CD4-positive, alpha-beta T cell (primary cell): ENCODE measurements at regions not wholly inside any gene's neighbourhood (a gene's known extent, or its start where the extent isn't known, plus 50 kb on each side); places are given as distances from the start of the nearest gene placed in this dataset.

Experiments
- ATAC-seq: fragments of 200-7000 bp; cut with Tn5 transposase; one replicate; pipeline ENCODE4 v1.10.0; 2022; ENCODE audit warnings: mild to moderate bottlenecking; ENCODE audit not compliant: poor library complexity
- CTCF ChIA-PET: fragments of 350-600 bp; sonication (Branson Sonifier 250); formaldehyde crosslinking; loops from one replicate; lab custom pipeline; 2021; ENCODE audit warnings: antibody characterized with exemption, inconsistent platforms; lab: Charles Lee
- POLR2A ChIA-PET: fragments of 350-600 bp; sonication (Branson Sonifier 250); formaldehyde crosslinking; loops from one replicate; lab custom pipeline; 2021; ENCODE audit warnings: antibody characterized with exemption, inconsistent platforms; lab: Charles Lee
- DNase-seq, 14 experiments: peaks; one replicate each; pipeline ENCODE4 v3.0.0-alpha.2; 2013 to 2020; ENCODE audit warnings: mixed read lengths in 2 of 14
- H3K27ac ChIP-seq, 2 donors: one replicate each; pipeline versions ENCODE4 v1.5.1 to v1.7.0; 2013; ENCODE audit warnings: low read length in 2 of 2, low read depth in 1 of 2, mild to moderate bottlenecking in 1 of 2
- H3K27me3 ChIP-seq, 2 experiments: 1 replicate in 1 of 2; 2 replicates in 1 of 2; pipeline versions ENCODE4 v1.6.1 to v1.7.0; 2013; ENCODE audit warnings: low read length in 2 of 2, control low read depth in 1 of 2, mild to moderate bottlenecking in 1 of 2, moderate library complexity in 1 of 2; ENCODE audit not compliant: insufficient read depth in 2 of 2, control insufficient read depth in 1 of 2
- H3K36me3 ChIP-seq: one replicate; pipeline ENCODE4 v1.6.1; 2013; ENCODE audit warnings: low read length, control low read depth; ENCODE audit not compliant: insufficient read depth
- H3K4me1 ChIP-seq: one replicate; pipeline ENCODE4 v1.6.1; 2013; ENCODE audit warnings: low read length, control low read depth; ENCODE audit not compliant: insufficient read depth
- H3K4me3 ChIP-seq: one replicate; pipeline ENCODE4 v1.5.1; 2013; ENCODE audit warnings: mild to moderate bottlenecking, low read length, moderate library complexity
- H3K9me3 ChIP-seq, 2 experiments: 1 replicate in 1 of 2; 2 replicates in 1 of 2; pipeline versions ENCODE4 v1.6.1 to v1.7.0; 2013; ENCODE audit warnings: low read length in 2 of 2, mild to moderate bottlenecking in 2 of 2, control low read depth in 1 of 2, moderate library complexity in 1 of 2; ENCODE audit not compliant: control insufficient read depth in 1 of 2, insufficient read depth in 1 of 2
- H3K27ac Mint-ChIP-seq: one replicate; pipeline ENCODE4 v1.8.0; 2020; ENCODE audit warnings: mixed read lengths
- H3K27me3 Mint-ChIP-seq: one replicate; pipeline ENCODE4 v1.8.0; 2021; ENCODE audit warnings: mixed read lengths
- H3K36me3 Mint-ChIP-seq: one replicate; pipeline ENCODE4 v1.8.0; 2021; ENCODE audit warnings: low read depth, mixed read lengths
- H3K4me1 Mint-ChIP-seq: one replicate; pipeline ENCODE4 v1.8.0; 2021; ENCODE audit warnings: low read depth, mixed read lengths
- H3K4me3 Mint-ChIP-seq: one replicate; pipeline ENCODE4 v1.8.0; 2020; ENCODE audit warnings: mild to moderate bottlenecking, mixed read lengths
- H3K9me3 Mint-ChIP-seq: one replicate; pipeline ENCODE4 v1.8.0; 2020; ENCODE audit warnings: mixed read lengths
- intact Hi-C, 2 experiments: fragments of 100-400 bp; cut with DNase I in 1 of 2; cut with micrococcal nuclease in 1 of 2; formaldehyde crosslinking; loops; one replicate each; pipeline versions ENCODE4 v1.15.1 to v1.9.0; 2023 to 2025; cut with DNase I, micrococcal nuclease
- TF ChIP-seq, protein P1 (sequence below): fragments of 200-600 bp; IDR thresholded peaks from one replicate; pipeline ENCODE4 v1.8.0; 2022; ENCODE audit warnings: antibody characterized with exemption, mild to moderate bottlenecking

GRCh38 chr13:104580931-104581330 lies 1514.7 kb upstream of the SLC10A2 start:
- ATAC-seq: no peak
- H3K36me3 Mint-ChIP-seq: no peaks in the 10 kb centered on the region
- intact Hi-C loops: no loop called here

GRCh38 chr13:104577071-104577815 lies 1511.0 kb upstream of the SLC10A2 start:
- no peak for ATAC-seq
- H3K4me1 Mint-ChIP-seq: no peaks in the 10 kb centered on the region
- ChIA-PET POLR2A (no interaction called here), CTCF (no interaction called here)
- TF ChIP-seq, protein P1, sequence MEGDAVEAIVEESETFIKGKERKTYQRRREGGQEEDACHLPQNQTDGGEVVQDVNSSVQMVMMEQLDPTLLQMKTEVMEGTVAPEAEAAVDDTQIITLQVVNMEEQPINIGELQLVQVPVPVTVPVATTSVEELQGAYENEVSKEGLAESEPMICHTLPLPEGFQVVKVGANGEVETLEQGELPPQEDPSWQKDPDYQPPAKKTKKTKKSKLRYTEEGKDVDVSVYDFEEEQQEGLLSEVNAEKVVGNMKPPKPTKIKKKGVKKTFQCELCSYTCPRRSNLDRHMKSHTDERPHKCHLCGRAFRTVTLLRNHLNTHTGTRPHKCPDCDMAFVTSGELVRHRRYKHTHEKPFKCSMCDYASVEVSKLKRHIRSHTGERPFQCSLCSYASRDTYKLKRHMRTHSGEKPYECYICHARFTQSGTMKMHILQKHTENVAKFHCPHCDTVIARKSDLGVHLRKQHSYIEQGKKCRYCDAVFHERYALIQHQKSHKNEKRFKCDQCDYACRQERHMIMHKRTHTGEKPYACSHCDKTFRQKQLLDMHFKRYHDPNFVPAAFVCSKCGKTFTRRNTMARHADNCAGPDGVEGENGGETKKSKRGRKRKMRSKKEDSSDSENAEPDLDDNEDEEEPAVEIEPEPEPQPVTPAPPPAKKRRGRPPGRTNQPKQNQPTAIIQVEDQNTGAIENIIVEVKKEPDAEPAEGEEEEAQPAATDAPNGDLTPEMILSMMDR: no peak
- no peaks in the 10 kb centered on the region for H3K9me3 ChIP-seq
- no peak overlapping the region for H3K27ac Mint-ChIP-seq
- intact Hi-C loops: no loop called here
- H3K36me3 Mint-ChIP-seq: no peaks in the 10 kb centered on the region
- no peak for DNase-seq
- no peaks in the 10 kb centered on the region for H3K4me1 ChIP-seq
- H3K9me3 Mint-ChIP-seq: peaks cover 2% of the 10 kb centered on the region
- H3K4me3 Mint-ChIP-seq: no peak overlapping the region
- no peaks in the 10 kb centered on the region for H3K36me3 ChIP-seq
- no peaks in the 10 kb centered on the region for H3K27me3 Mint-ChIP-seq
- no peaks in the 10 kb centered on the region for H3K27me3 ChIP-seq
- H3K4me3 ChIP-seq: no peak overlapping the region
- H3K27ac ChIP-seq: no peak overlapping the region

More at GRCh38 chr13:104580931-104581330, 1514.7 kb upstream of the SLC10A2 start:
- H3K27me3 Mint-ChIP-seq: no peaks in the 10 kb centered on the region
- no peaks in the 10 kb centered on the region for H3K27me3 ChIP-seq
- H3K27ac ChIP-seq: no peak overlapping the region
- CTCF ChIA-PET: no interaction called here
- H3K4me3 Mint-ChIP-seq: no peak overlapping the region
- no peaks in the 10 kb centered on the region for H3K36me3 ChIP-seq
- no peak for DNase-seq
- POLR2A ChIA-PET: no interaction called here
- TF ChIP-seq, protein P1: no peak
- no peak overlapping the region for H3K4me3 ChIP-seq
- peaks cover 2% of the 10 kb centered on the region for H3K9me3 Mint-ChIP-seq
- H3K9me3 ChIP-seq: no peaks in the 10 kb centered on the region
- no peaks in the 10 kb centered on the region for H3K4me1 Mint-ChIP-seq
- no peaks in the 10 kb centered on the region for H3K4me1 ChIP-seq
- no peak overlapping the region for H3K27ac Mint-ChIP-seq

DNA sequence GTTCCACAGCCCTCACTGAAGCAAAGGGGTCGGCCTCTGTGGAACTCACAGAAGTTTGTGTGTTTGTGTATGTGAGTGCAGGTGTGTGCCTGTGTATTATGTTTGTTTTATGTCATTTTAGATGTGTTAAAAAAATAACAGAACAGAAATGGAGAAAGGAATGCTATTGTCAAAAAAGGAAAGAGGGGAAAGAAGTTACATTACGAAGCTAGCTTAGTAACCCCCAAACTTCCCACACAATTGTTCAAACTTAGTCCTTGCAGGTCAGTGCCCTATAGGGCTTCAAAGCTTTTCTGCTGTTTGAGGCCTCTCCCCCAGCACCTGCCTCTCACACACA lies 1505.6 kb upstream of the SLC10A2 start:
- H3K4me1 Mint-ChIP-seq: no peaks in the 10 kb centered on the region
- ChIA-PET POLR2A (no interaction called here), CTCF (no interaction called here)
- H3K36me3 Mint-ChIP-seq: no peaks in the 10 kb centered on the region
- no peaks in the 10 kb centered on the region for H3K4me1 ChIP-seq
- H3K4me3 ChIP-seq: no peak overlapping the region
- H3K27me3 ChIP-seq: no peaks in the 10 kb centered on the region
- H3K4me3 Mint-ChIP-seq: no peak overlapping the region
- no peaks in the 10 kb centered on the region for H3K9me3 Mint-ChIP-seq
- ATAC-seq (no peak), DNase-seq (no peak)
- intact Hi-C loops: no loop called here
- TF ChIP-seq, protein P1: no peak
- no peaks in the 10 kb centered on the region for H3K9me3 ChIP-seq
- no peak overlapping the region for H3K27ac ChIP-seq
- H3K36me3 ChIP-seq: no peaks in the 10 kb centered on the region
- no peaks in the 10 kb centered on the region for H3K27me3 Mint-ChIP-seq
- no peak overlapping the region for H3K27ac Mint-ChIP-seq
